Ammon's horn (tissue), 1 donor: ENCODE measurements at regions not wholly inside any gene's neighbourhood (a gene's known extent, or its start where the extent isn't known, plus 50 kb on each side); places are given as distances from the start of the nearest gene placed in this dataset.

ENCODE experiments used
- DNase-seq: peaks from one replicate; pipeline ENCODE4 v3.0.0-alpha.2; 2016; ENCODE audit warnings: low spot score

- no peak for DNase-seq
Measured at GRCh38 chr2:81901017-81901416, 1596.5 kb upstream of the LRRTM1 start.

- DNase-seq: no peak
Measured at GRCh38 chr2:81895620-81896250, 1591.2 kb upstream of the LRRTM1 start.

- DNase-seq: no peak
Measured at GRCh38 chr2:81894451-81894990, 1590.0 kb upstream of the LRRTM1 start.

- no peak for DNase-seq
Measured at GRCh38 chr2:81876624-81877023, 1572.1 kb upstream of the LRRTM1 start.

- DNase-seq: no peak
Measured at GRCh38 chr2:81872006-81872405, 1567.5 kb upstream of the LRRTM1 start.

GRCh38 chr2:81870119-81870518 is 1565.6 kb upstream of the LRRTM1 start:
- no peak for DNase-seq

GRCh38 chr2:81858998-81859397 is 1554.4 kb upstream of the LRRTM1 start:
- no peak for DNase-seq

GRCh38 chr2:81853341-81853740 is 1548.8 kb upstream of the LRRTM1 start:
- DNase-seq: no peak

GRCh38 chr2:81852651-81853050 is 1548.1 kb upstream of the LRRTM1 start:
- no peak for DNase-seq

GRCh38 chr2:81839780-81840179 is 1535.2 kb upstream of the LRRTM1 start:
- no peak for DNase-seq

- DNase-seq: no peak
Measured at GRCh38 chr2:81835321-81836000, 1530.9 kb upstream of the LRRTM1 start.

- DNase-seq: no peak
Measured at GRCh38 chr2:81786811-81787210, 1482.3 kb upstream of the LRRTM1 start.

GRCh38 chr2:81767187-81767912 is 1462.8 kb upstream of the LRRTM1 start:
- peak; percentile 7 for DNase-seq

- no peak for DNase-seq
Measured at GRCh38 chr2:81747481-81748070, 1443.0 kb upstream of the LRRTM1 start.

- no peak for DNase-seq
Measured at GRCh38 chr2:81739966-81740365, 1435.4 kb upstream of the LRRTM1 start.

- DNase-seq: no peak
Measured at GRCh38 chr2:81734981-81735380, 1430.4 kb upstream of the LRRTM1 start.

- no peak for DNase-seq
Measured at GRCh38 chr2:81714817-81715216, 1410.3 kb upstream of the LRRTM1 start.

- DNase-seq: no peak
Measured at GRCh38 chr2:81706856-81707255, 1402.3 kb upstream of the LRRTM1 start.

GRCh38 chr2:81703831-81704230 is 1399.3 kb upstream of the LRRTM1 start:
- no peak for DNase-seq

- DNase-seq: peak; percentile 3
Measured at GRCh38 chr2:81692566-81692965, 1388.0 kb upstream of the LRRTM1 start.

GRCh38 chr2:81675641-81676040 is 1371.1 kb upstream of the LRRTM1 start:
- no peak for DNase-seq

- no peak for DNase-seq
Measured at GRCh38 chr2:81672923-81673322, 1368.4 kb upstream of the LRRTM1 start.

- no peak for DNase-seq
Measured at GRCh38 chr2:81672516-81672915, 1368.0 kb upstream of the LRRTM1 start.
